GM21360 (cell line): ENCODE measurements at regions not wholly inside any gene's neighbourhood (a gene's known extent, or its start where the extent isn't known, plus 50 kb on each side); places are given as distances from the start of the nearest gene placed in this dataset.
"Not testable (repeated sequence)": the region's sequence is repeated elsewhere in the genome, so short reads cannot be mapped to it uniquely, and the experiment has no call there.

Experiments used
- ATAC-seq: cut with Tn5 transposase; IDR thresholded peaks from one replicate; pipeline ENCODE4 v1.9.1; 2021; ENCODE audit warnings: mild to moderate bottlenecking, moderate library complexity; ENCODE audit not compliant: unreplicated experiment

DNA sequence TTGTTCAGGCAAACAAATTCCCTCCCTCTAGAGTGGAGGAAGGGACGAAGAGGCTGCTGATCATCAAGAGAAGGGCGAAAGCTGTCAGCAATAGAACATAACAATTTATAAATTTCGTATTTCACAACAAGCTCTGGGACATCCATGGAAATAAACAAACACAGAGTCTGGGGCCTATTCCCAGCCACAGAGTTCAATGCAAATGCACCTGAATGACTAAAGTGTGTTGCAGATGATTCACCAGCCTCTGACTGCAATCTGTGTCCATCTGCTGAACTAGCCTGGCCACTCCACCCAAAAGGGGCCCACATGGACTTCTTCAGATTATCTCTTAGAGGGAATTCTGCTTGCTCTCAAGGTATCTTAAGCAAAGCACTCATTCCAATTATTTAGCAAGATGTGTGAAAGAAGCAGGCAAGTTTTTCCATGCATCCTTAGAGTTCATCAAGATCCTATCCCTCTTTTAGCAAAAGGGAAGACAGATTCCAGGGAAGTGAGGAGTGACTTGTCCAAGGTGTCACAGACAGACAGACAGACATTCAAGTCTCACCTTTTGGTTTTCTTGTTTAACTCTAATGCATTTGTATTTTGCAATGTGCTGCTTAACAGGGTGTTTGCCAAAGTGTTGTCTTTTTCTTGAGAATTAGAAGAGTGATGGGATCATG lies 307.8 kb upstream of the PAPPA start:
- ATAC-seq: no peak

DNA sequence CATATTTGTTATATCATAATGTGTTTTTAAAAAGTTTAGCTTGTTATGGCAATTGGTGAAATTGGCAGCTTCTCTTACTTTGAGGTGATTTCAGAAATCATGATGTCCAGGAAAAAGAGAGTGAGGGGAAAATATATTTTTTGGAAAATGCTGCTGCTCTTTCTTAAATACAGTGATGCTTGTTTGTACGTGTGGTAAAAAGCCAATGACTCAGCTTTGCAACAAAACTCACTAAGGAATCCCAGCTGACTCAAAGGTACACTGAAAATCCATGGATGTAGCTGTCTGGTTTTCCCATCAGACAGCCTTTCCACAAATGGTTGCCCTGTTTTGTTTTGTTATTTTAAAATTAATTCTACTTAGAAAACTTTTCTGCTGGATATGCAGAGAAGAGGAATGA lies 306.4 kb upstream of the PAPPA start:
- ATAC-seq: no peak

DNA sequence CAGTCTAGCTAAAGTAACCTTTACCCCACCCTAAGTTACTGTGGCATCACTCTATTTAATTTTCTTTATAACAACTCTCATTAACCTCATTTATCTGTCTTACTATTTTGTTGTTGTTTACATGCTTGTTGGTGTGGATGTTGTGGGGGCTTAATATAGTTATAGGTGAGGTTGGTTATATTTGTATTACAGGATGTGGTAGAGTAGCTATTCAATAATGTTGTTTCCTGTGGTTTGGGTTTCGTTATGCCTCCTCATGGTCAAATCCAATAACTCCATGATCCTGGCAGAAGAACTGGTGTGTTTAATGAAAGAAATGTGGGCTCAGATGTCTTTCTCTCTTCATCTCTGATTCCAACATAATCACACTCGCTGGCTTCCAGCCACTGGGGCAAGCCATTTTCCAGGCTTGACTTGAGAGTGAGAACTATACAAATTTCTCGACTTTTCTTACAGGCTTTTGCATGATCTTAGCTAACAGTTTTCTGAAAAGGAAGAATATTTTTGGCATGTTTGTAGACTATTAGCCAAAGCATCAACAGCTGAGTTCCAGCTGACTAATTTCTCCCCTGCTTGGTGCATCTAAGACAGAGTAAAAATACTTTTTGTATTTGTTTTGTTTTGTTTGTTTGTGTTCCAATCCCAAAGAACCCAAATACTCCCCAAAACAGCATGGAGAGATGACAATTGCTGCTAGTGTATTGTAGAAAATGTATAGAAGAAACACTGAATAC lies 303.7 kb upstream of the PAPPA start:
- no peak for ATAC-seq

DNA sequence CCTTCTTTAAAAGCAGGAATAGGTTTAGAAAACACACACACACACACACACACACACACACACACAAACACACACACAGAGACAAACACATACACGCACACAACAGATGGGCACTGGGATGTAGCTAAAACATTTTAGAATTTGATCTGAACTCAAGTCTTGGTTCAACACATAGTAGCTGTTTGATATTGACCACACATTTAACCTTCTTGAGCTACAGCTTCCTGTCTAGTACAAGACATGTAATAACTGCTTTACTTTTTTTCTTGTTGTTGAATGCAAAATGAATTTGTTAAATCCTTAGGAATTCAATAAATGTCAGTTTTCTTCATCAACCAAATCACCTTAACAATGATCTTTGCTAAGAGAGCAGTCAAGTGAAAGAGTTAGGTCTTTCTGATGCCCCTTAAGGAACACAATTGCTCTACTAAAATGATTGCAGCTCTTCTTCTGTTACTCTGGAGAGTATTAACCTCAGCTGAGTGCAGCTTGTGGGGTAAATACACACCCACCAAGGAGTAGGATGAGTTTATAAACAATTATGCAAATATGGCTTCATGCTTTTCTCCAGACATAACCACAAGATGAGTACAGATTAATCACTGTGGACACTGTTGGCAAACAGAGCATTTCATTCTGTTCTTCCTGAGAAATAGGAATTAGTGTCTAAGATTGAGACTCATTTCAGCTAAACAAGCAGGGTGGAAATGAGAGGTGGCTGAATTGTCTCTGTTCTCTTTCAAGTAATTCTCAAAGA lies 302.9 kb upstream of the PAPPA start:
- no peak for ATAC-seq

DNA sequence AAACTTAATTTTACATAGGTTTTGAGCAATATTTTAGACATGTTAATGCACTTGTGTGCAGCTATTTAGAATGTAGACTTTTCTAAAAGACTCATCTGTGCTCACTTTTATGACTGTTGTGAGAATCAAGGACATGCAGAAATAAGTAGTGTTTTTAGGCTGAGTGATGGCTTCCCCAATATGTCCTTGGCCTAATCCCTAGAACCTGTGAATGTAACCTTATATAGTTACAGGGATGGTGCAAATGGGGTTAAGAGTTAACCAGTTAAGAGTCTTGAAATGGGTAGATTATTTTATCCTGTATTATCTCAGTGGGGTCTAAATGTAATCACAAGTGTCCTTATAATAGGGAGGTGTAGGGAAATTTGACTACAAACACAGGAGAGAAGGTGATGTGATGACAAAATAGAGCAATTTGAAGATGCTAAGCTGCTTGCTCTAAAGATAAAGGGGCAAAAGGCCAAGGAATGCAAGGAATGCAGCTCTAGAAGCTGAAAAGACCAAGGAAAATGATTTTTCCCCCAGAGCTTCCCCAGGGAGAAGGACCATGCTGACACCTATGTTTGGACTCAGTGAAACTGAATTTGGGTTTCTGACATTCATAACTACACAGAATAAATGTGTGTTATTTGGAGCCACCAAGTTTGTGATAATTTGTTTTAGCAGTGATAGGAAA lies 298.0 kb upstream of the PAPPA start:
- no peak for ATAC-seq

DNA sequence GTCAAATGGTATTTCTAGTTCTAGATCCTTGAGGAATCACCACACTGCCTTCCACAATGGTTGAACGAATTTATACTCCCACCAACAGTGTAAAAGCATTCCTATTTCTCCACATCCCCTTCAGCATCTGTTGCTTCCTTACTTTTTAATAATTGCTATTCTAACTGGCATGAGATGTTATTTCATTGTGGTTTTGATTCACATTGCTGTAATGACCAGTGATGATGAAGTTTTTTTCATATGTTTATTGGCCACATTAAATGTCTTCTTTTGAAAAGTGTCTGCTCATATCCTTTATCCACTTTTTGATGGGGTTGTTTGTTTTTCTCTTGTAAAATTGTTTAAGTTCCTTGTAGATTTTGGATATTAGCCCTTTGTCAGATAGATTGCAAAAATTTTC lies 295.2 kb upstream of the PAPPA start:
- ATAC-seq: not testable (repeated sequence)

DNA sequence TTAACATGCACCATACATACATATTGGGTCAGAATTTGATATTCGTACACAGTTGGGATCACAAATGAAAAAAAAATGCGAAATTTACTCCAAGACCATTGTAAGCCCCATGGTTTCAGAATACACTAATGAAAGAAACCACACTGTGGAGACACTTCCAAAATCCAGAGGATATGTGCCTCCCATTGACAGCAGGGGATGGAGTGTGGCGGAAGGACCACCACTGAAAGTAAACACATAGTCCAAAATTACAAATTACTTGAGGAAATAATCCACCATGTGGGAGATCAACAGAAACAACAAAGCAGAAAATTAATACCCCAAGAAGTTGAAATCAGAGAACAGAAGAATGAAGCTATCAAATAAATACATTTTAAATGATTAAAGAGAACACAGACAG lies 291.6 kb upstream of the PAPPA start:
- no peak for ATAC-seq

DNA sequence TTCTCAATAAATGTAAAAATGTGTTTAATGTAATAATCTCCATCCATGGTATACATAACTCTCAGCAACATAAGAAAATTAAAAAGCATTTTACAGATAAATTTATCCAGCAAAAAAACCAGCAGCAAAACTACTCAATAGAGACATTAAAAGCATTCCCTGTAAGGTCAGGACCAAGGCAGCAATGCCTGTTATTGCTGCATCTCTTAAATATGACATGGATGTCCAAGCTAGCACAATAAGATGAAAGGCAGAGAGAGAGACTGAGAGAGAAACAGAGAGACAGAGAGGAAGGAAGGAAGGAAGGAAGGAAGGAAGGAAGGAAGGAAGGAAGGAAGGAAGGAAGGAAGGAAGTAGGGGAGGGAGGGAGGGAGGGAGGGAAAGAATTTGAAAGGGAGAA lies 289.0 kb upstream of the PAPPA start:
- no peak for ATAC-seq

DNA sequence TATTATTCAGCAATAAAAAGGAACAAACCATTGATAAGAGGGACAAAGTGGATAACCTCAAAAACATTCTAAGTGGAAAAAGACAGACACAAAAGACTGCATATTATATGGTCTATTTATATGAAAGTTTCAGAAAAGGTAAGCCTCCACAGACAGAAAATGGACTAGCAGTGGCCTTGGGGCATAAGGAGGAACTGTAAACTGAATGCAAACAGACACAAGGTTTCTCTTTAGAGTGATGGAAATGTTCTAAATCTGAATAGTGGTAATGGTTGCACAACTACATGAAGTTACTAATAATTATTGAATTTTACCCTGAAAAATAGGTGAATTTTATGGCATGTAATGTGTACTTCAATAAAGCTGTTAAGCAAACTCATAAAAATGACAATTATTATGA lies 286.3 kb upstream of the PAPPA start:
- no peak for ATAC-seq

DNA sequence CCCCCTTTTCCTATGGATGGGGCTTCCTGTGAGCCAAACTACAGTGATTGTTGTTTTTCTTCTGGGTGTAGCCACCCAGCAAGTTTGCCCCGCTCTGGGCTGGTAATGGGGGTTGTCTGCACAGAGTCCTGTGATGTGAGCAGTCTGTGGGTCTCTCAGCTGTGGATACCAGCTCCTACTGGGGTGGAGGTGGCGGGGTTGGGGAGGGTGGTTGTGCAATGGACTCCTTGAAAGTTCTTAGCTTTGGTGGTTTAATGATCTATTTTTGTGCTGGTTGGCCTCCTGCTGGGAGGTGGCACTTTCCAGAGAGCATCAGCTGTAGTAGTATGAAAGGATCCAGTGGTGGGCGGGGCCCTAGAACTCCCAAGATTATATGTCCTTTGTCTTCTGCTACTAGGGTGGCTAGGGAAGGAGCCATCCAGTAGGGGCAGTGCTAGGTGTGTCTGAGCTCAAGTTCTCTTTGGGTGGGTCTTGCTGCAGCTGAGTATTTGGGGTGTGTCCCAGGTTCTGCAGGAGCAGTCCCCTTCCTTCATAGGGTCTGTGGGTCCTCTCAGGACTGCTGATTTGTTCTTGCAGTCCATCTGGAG lies 275.6 kb upstream of the PAPPA start:
- no peak for ATAC-seq

DNA sequence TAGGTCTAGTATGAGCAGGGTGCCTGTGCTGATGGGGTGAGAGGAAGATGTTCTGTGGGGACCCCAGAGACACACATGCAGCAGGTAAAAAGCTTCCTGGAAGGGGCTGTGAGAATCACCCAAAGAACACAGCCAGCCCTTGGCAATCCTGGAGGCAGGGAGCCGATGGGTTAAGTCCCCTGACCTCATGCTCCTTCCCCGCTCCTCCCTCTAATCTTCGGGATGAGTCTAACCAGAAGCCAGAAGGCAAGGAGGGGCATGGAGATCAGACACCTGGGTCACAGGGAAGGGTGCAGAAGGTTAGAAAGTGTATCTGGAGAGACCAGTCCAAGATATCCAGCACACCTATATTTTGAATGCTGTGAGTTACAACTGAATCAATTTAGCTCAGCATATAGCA lies 274.1 kb upstream of the PAPPA start:
- no peak for ATAC-seq

DNA sequence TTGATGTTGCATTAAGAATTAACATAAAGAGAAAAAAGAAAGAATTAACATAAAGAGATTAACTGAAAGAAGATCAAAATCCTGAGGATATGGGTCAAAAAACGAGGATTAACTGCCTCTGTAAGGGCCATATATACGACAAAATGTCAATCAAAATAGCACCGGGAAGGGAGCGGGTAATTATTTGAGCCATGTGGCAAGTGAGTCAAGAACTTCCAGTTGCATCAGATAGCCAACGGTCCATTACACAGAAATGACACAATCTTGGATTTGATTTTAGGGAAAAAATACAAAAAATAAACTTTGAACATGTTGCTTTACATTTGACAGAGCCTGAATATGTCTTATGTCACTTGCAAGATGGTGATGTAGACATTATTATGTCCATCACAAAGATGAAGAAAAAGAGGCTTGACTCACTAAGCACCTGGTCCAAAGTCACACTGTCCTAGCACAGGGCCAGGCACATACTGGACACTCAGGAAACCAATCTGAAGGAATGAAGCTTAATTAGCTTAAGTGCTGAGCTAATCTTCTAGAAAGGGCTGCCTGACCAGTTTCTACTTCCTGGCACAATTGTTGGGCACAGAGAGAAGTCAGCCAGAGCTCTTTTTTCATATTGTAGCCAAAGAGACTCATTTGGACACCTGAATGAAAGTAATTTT lies 273.2 kb upstream of the PAPPA start:
- ATAC-seq: no peak

DNA sequence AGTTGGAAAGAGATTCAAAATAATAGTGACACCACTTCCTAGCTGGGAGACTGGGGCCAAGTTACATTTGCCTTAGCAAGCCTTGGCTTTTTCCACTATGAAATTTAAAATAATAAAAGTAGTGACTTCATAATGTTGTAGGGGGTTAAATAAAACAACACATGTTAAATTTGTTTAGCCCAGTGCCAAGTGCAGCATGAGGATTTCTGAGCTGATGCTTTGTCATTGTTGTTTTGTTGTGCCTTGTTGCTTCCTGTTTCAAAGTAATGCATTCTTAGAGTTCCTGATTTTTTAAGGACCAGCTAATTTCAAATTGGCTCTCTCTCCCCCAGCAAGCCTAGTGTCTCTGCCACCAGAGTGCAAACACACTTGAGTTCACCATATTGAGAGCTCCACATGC lies 270.7 kb upstream of the PAPPA start:
- no peak for ATAC-seq

DNA sequence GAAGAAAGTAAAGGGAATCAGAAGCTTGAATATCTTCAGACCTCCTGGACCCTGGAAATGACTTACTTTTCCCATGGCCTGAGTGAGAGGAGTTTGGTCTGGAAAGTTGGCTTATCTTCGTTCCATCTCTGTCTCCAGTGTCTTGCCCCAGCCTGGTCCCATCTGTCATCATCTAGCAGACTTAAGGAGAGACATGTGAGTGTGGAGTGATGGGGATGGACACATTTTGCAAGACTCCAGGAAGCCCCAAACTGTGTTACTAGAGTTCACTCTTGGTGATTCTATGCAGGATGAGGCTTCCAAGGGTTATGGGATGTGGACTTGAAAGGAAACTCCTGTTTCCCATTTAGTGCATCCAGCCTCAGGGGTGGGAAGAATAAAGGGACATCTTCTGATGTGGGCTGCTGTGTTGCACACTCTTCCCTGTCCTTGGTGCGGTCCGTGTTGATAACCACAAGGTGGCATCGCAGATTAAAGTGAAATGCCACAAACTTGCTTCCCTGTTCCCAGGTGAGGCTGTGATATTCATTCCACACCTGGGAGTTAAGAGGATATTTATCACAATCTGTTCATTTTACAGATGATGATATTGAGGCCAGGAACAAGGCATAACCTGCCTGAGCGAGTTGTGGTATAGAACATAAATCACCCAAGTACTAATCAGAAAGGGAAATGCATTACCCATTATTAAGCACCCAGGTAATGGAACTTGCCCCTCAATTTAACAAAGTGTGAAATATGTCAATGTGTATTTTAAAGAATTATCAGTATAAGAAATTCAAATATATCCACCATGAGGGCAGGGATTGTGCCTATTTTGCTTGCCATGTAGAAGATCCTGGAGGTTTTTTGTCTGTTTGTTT lies 269.9 kb upstream of the PAPPA start:
- no peak for ATAC-seq

DNA sequence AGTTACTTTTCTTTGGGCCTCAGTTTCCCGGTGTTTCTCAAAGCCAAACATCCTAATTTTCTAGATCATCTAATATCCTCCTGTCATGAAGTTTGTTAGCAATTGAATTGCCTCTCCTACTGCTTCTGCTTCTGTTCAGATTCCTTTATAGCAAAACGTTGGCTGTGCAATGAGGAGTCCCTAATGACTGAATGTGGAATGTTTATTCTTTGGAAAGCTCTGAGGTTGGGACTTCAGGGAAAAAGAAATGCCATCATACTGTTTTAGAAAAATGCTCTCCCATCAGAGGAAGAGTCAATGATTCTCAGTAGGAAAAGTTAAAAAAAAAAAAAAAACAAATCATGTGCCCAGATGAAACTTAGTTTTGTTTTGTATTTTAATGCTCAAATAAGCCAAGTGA lies 268.7 kb upstream of the PAPPA start:
- no peak for ATAC-seq

DNA sequence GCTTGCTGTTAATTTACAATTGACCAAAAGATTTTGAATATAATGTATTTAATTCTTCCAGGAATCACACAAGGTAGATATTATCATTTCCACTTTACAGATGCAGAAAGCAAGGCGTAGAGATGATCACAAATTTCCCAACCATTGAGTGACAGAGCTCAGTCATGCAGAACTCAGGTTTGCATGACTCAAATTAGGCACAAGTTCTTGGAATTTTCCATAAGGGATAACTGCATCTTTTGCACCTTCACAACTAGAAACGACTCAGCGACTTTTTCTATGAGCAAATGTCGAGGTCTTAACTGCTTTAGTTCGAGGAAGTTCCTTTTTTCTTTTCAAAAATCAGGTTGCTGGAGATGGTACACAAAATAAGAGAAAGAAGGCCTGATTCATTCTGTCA lies 265.5 kb upstream of the PAPPA start:
- ATAC-seq: no peak

DNA sequence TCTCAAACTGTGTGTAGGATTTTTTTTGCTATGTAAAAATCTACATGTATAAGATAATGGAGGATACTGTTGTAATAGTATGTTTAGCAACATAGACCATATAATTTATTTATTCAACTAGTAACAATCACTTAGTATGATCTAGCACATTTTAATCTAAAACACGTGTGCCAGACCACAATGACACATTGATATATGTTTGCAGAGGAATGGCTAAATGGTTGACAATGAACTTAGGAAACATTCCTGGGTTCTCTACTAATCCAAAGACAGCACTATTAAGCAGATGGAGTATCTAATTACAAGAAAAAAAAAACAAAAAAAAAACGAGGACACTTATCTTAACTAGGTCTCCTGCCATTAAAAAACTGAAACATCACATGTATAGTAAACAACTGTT lies 261.7 kb upstream of the PAPPA start:
- ATAC-seq: no peak

DNA sequence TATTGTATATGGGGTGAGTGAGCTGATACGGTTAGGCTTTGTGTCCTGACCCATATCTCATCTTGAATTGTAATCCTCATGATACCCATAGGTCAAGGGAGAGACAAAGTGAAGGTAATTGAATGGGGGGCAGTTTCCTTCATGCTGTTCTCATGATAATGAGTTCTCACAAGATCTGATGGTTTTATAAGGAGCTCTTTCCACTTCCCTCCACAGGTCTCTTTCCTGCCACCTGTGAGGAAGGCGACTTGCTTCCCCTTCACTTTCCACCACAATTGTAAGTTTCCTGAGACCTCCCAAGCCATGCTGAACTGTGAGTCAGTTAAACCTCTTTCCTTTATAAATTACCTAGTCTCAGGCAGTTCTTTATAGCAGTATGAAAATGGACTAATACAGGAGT lies 255.1 kb upstream of the PAPPA start:
- not testable (repeated sequence) for ATAC-seq

DNA sequence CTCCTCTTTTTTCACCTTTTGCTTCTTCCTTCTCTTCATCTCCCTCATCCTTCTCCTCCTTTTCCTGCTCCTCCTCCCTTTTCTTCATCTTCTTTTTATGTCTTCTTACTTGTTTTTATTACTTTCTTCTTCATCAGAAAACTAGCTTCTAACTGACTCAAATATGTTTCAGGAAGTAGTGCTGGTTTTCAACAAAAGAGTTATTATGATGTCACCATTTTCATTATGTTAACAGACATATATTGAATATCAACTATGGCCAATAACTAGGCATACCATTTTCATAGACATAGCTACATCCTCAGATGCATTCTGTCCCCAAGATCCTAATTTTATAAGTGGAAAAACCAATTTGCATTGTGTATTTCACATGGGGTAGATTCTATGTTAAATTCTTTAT lies 252.9 kb upstream of the PAPPA start:
- no peak for ATAC-seq

DNA sequence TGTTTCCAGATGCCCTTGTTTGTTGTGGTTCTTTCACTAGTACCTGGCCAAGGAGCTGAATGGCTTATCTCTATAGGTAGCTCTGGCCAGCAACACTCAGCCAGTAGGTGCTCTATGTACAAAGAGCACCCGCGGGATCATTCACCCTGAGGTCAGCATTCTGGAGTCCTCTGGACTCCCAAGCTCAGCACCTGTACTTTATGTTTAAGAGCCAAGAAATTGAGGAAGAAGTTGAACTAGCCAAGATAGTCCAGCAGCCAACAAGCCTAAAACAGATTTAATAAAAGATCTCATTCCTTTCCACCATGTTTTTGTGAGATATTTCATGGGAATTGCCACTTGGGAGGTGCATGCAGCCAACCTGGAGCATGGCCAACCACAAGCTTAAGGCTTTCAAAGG lies 242.6 kb upstream of the PAPPA start:
- no peak for ATAC-seq
